WTC11 (cell line): ENCODE measurements at regions not wholly inside any gene's neighbourhood (a gene's known extent, or its start where the extent isn't known, plus 50 kb on each side); places are given as distances from the start of the nearest gene placed in this dataset.

Source experiments
- CREM ChIP-seq: sonication (generic); formaldehyde crosslinking; IDR thresholded peaks from 2 replicates; pipeline ENCODE4 v1.8.1; 2022; ENCODE audit warnings: mild to moderate bottlenecking, missing genetic modification reagents, moderate library complexity
- FOXK1 ChIP-seq: sonication (generic); formaldehyde crosslinking; IDR thresholded peaks from 2 replicates; pipeline ENCODE4 v1.8.0; 2022; ENCODE audit warnings: mild to moderate bottlenecking, moderate library complexity, missing genetic modification reagents
- NR2C2 ChIP-seq: sonication (generic); formaldehyde crosslinking; IDR thresholded peaks from 2 replicates; pipeline ENCODE4 v1.8.0; 2022; ENCODE audit warnings: mild to moderate bottlenecking, missing genetic modification reagents
- NR3C1 ChIP-seq: sonication (generic); formaldehyde crosslinking; conservative IDR thresholded peaks from 2 replicates; pipeline ENCODE4 v1.8.1; 2023; ENCODE audit warnings: low read depth, mild to moderate bottlenecking, missing genetic modification reagents
- SMAD4 ChIP-seq: sonication (generic); formaldehyde crosslinking; IDR thresholded peaks from 2 replicates; pipeline ENCODE4 v1.8.0; 2022; ENCODE audit warnings: mild to moderate bottlenecking, missing genetic modification reagents
- SP1 ChIP-seq: sonication (generic); formaldehyde crosslinking; conservative IDR thresholded peaks from 2 replicates; pipeline ENCODE4 v1.8.1; 2022; ENCODE audit warnings: missing genetic modification reagents
- TF ChIP-seq, protein P1 (sequence below): sonication (generic); formaldehyde crosslinking; IDR thresholded peaks from 2 replicates; pipeline ENCODE4 v1.8.1; 2022; ENCODE audit warnings: low read depth, missing genetic modification reagents, borderline replicate concordance
- TF ChIP-seq, protein P2 (sequence below): sonication (generic); formaldehyde crosslinking; IDR thresholded peaks from 2 replicates; pipeline ENCODE4 v1.8.1; 2022; ENCODE audit warnings: mild to moderate bottlenecking, moderate library complexity, missing genetic modification reagents
- TF ChIP-seq, protein P3 (sequence below): fragments of 200-600 bp; IDR thresholded peaks from 2 replicates; pipeline ENCODE4 v1.8.0; 2022; ENCODE audit warnings: antibody characterized with exemption
- TF ChIP-seq, protein P4 (sequence below): fragments of 250-450 bp; sonication (Bioruptor Pico); conservative IDR thresholded peaks from 2 replicates; pipeline ENCODE4 v1.9.0; 2021; ENCODE audit warnings: mild to moderate bottlenecking
- TF ChIP-seq, protein P5 (sequence below): sonication (generic); formaldehyde crosslinking; IDR thresholded peaks from 2 replicates; pipeline ENCODE4 v1.8.0; 2022; ENCODE audit warnings: mild to moderate bottlenecking, missing genetic modification reagents
- TF ChIP-seq, protein P6 (sequence below): sonication (generic); formaldehyde crosslinking; IDR thresholded peaks from 2 replicates; pipeline ENCODE4 v1.8.1; 2022; ENCODE audit warnings: mild to moderate bottlenecking, missing genetic modification reagents, moderate library complexity, borderline replicate concordance

DNA sequence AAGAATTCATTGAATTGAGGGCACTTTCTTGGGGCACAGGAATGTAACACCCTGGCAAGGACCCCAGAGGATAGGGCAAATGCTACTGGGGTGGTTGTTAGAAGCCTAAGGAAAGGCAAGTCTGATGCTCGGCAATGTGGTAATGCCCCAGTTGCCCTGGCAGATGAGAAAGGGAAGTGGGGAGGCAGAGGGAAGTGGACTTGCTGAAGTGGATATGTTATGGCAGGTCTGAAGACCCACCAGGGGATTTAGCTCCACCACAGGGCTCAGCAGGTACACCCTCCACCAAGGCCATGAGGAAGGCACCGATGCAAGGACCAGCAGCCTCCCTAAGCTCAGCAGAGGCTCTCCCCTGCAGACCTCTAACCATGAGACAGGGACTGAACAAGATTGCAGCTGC is 184.8 kb downstream of the IRX5 start:
- TF ChIP-seq CREM (CRISPR knock-in tag) (no peak), SMAD4 (CRISPR knock-in tag) (no peak), NR2C2 (CRISPR knock-in tag) (no peak), NR3C1 (CRISPR knock-in tag) (no peak), SP1 (CRISPR knock-in tag) (no peak), FOXK1 (CRISPR knock-in tag) (no peak)
- TF ChIP-seq, protein P1, sequence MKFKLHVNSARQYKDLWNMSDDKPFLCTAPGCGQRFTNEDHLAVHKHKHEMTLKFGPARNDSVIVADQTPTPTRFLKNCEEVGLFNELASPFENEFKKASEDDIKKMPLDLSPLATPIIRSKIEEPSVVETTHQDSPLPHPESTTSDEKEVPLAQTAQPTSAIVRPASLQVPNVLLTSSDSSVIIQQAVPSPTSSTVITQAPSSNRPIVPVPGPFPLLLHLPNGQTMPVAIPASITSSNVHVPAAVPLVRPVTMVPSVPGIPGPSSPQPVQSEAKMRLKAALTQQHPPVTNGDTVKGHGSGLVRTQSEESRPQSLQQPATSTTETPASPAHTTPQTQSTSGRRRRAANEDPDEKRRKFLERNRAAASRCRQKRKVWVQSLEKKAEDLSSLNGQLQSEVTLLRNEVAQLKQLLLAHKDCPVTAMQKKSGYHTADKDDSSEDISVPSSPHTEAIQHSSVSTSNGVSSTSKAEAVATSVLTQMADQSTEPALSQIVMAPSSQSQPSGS (CRISPR knock-in tag): no peak
- TF ChIP-seq, protein P2, sequence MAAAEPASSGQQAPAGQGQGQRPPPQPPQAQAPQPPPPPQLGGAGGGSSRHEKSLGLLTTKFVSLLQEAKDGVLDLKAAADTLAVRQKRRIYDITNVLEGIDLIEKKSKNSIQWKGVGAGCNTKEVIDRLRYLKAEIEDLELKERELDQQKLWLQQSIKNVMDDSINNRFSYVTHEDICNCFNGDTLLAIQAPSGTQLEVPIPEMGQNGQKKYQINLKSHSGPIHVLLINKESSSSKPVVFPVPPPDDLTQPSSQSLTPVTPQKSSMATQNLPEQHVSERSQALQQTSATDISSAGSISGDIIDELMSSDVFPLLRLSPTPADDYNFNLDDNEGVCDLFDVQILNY (CRISPR knock-in tag): no peak
- TF ChIP-seq, protein P3, sequence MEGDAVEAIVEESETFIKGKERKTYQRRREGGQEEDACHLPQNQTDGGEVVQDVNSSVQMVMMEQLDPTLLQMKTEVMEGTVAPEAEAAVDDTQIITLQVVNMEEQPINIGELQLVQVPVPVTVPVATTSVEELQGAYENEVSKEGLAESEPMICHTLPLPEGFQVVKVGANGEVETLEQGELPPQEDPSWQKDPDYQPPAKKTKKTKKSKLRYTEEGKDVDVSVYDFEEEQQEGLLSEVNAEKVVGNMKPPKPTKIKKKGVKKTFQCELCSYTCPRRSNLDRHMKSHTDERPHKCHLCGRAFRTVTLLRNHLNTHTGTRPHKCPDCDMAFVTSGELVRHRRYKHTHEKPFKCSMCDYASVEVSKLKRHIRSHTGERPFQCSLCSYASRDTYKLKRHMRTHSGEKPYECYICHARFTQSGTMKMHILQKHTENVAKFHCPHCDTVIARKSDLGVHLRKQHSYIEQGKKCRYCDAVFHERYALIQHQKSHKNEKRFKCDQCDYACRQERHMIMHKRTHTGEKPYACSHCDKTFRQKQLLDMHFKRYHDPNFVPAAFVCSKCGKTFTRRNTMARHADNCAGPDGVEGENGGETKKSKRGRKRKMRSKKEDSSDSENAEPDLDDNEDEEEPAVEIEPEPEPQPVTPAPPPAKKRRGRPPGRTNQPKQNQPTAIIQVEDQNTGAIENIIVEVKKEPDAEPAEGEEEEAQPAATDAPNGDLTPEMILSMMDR: no peak
- TF ChIP-seq, protein P4, sequence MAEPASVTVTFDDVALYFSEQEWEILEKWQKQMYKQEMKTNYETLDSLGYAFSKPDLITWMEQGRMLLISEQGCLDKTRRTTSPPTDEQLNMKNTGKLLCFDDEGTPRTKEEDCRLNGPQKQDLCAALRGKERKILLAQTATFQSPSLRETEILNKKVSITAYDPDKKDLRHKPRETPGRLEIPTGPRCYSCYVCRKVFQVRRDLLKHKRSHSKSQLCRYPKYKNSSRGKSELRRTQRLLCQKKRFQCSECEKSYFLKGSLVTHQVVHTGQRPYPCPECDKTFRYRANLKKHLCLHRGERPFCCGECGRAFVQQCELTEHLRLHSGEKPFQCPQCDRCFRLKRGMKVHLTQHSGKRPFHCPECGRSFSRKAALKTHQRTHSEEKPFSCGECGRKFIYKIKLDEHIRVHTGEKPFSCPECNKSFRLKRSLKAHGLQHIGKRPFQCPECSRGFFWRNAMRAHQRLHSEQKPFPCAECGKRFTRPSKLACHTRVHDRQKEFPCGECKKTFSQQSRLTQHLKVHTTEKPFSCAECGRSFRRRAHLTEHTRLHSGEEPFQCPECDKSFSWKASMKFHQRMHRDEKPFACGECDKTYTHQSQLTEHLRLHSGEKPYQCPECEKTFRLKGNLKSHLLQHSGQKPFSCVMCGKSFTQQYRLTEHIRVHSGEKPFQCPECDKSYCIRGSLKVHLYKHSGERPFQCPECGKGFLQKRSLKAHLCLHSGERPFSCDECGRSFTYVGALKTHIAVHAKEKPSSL (CRISPR knock-in tag): no peak
- TF ChIP-seq, protein P5, sequence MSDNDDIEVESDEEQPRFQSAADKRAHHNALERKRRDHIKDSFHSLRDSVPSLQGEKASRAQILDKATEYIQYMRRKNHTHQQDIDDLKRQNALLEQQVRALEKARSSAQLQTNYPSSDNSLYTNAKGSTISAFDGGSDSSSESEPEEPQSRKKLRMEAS (CRISPR knock-in tag): no peak
- TF ChIP-seq, protein P6, sequence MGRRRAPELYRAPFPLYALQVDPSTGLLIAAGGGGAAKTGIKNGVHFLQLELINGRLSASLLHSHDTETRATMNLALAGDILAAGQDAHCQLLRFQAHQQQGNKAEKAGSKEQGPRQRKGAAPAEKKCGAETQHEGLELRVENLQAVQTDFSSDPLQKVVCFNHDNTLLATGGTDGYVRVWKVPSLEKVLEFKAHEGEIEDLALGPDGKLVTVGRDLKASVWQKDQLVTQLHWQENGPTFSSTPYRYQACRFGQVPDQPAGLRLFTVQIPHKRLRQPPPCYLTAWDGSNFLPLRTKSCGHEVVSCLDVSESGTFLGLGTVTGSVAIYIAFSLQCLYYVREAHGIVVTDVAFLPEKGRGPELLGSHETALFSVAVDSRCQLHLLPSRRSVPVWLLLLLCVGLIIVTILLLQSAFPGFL (CRISPR knock-in tag): no peak
